ENCODE measurements at regions not wholly inside any gene's neighbourhood (a gene's known extent, or its start where the extent isn't known, plus 50 kb on each side); places are given as distances from the start of the nearest gene placed in this dataset.

GRCh38 chr4:165711912-165712311, 161.1 kb upstream of the TLL1 start:
- peaks cover 5 to 30% (median 24%) of the 10 kb centered on the region in 4 donors for H3K4me1 ChIP-seq (ENCODE audit: control insufficient read depth in 4 of 4, insufficient read depth in 4 of 4, low read length in 3 of 4)
- no peaks in the 10 kb centered on the region for H3K9me3 ChIP-seq (ENCODE audit: control insufficient read depth in 4 of 4, low read length in 3 of 4)
- H3K36me3 ChIP-seq (ENCODE audit: control insufficient read depth in 4 of 4, insufficient read depth in 3 of 4, low read depth in 1 of 4, low read length in 3 of 4) = no peaks in the 10 kb centered on the region
- DNase-seq (ENCODE audit: low spot score) = no peak
- no peak overlapping the region for H3K27ac ChIP-seq (ENCODE audit: low read depth in 1 of 2, low read length in 2 of 2)
- 92% methylated on average over 2 of the region's 2 CpGs for WGBS
- no peak overlapping the region for H3K9ac ChIP-seq (ENCODE audit: low read depth in 1 of 2, low read length in 2 of 2)
- TF ChIP-seq FOXA1 (IDR thresholded peaks at IDR 0.05) (no peak), SP1 (IDR thresholded peaks at IDR 0.05) (no peak), ATF3 (IDR thresholded peaks at IDR 0.05) (no peak), YY1 (IDR thresholded peaks at IDR 0.05) (no peak), CTCF (IDR thresholded peaks at IDR 0.05; ENCODE audit: low read depth, low read length, missing input control) (no peak), REST (IDR thresholded peaks at IDR 0.05) (no peak), GABPA (IDR thresholded peaks at IDR 0.05 in 1 of 2, conservative IDR thresholded peaks at IDR 0.05 in 1 of 2) (no peak), MAX (IDR thresholded peaks at IDR 0.05) (no peak), HNF4G (IDR thresholded peaks at IDR 0.05) (no peak), RXRA (IDR thresholded peaks at IDR 0.05) (no peak), NR2F2 (IDR thresholded peaks at IDR 0.05) (no peak), EGR1 (IDR thresholded peaks at IDR 0.05; ENCODE audit: low read depth in 2 of 2) (no peak), ZBTB33 (IDR thresholded peaks at IDR 0.05) (no peak), RAD21 (IDR thresholded peaks at IDR 0.05) (no peak), TAF1 (conservative IDR thresholded peaks at IDR 0.05) (no peak), HNF4A (conservative IDR thresholded peaks at IDR 0.05) (no peak)
- H3K4me3 ChIP-seq (ENCODE audit: low read depth in 1 of 3, low read length in 3 of 3) = no peak overlapping the region
- no peaks in the 10 kb centered on the region for H3K27me3 ChIP-seq (ENCODE audit: control insufficient read depth in 4 of 4, insufficient read depth in 4 of 4, low read length in 3 of 4)

- Histone ChIP-seq H3K4me1 (ENCODE audit: control insufficient read depth in 4 of 4, insufficient read depth in 4 of 4, low read length in 3 of 4) (peaks cover 1 to 17% (median 13%) of the 10 kb centered on the region in 4 donors), H3K9me3 (ENCODE audit: control insufficient read depth in 4 of 4, low read length in 3 of 4) (no peaks in the 10 kb centered on the region), H3K27me3 (ENCODE audit: control insufficient read depth in 4 of 4, insufficient read depth in 4 of 4, low read length in 3 of 4) (no peaks in the 10 kb centered on the region), H3K36me3 (ENCODE audit: control insufficient read depth in 4 of 4, insufficient read depth in 3 of 4, low read depth in 1 of 4, low read length in 3 of 4) (no peaks in the 10 kb centered on the region), H3K9ac (ENCODE audit: low read depth in 1 of 2, low read length in 2 of 2) (no peak overlapping the region), H3K27ac (ENCODE audit: low read depth in 1 of 2, low read length in 2 of 2) (no peak overlapping the region), H3K4me3 (ENCODE audit: low read depth in 1 of 3, low read length in 3 of 3) (no peak overlapping the region)
- 95% methylated on average over 14 of the region's 14 CpGs for WGBS
- no peak for DNase-seq (ENCODE audit: low spot score)
- TF ChIP-seq EGR1 (IDR thresholded peaks at IDR 0.05; ENCODE audit: low read depth in 2 of 2) (no peak), GABPA (IDR thresholded peaks at IDR 0.05 in 1 of 2, conservative IDR thresholded peaks at IDR 0.05 in 1 of 2) (no peak), JUND (IDR thresholded peaks at IDR 0.05) (no peak), ATF3 (IDR thresholded peaks at IDR 0.05) (no peak), REST (IDR thresholded peaks at IDR 0.05) (no peak), HNF4G (IDR thresholded peaks at IDR 0.05) (no peak), RXRA (IDR thresholded peaks at IDR 0.05) (no peak), YY1 (IDR thresholded peaks at IDR 0.05) (no peak), SP1 (IDR thresholded peaks at IDR 0.05) (no peak), HNF4A (conservative IDR thresholded peaks at IDR 0.05) (no peak), ZBTB33 (IDR thresholded peaks at IDR 0.05) (no peak), FOXA2 (IDR thresholded peaks at IDR 0.05) (no peak), TAF1 (conservative IDR thresholded peaks at IDR 0.05) (no peak), RAD21 (IDR thresholded peaks at IDR 0.05) (no peak)
These were observed 158.4 kb upstream of the TLL1 start for GRCh38 chr4:165714650-165715049.
